Left lung (tissue), 4 donors: ENCODE measurements at regions not wholly inside any gene's neighbourhood (a gene's known extent, or its start where the extent isn't known, plus 50 kb on each side); places are given as distances from the start of the nearest gene placed in this dataset.
"Not testable (repeated sequence)": the region's sequence is repeated elsewhere in the genome, so short reads cannot be mapped to it uniquely, and the experiment has no call there.

Experiments
- ATAC-seq: fragments of 200-7000 bp; cut with Tn5 transposase; one replicate; pipeline ENCODE4 v1.9.1; 2020; ENCODE audit warnings: moderate library complexity
- DNase-seq, 4 donors: peaks; one replicate each; pipeline ENCODE4 v3.0.0-alpha.2; 2013 to 2020
- H3K27ac ChIP-seq, 2 donors: fragments of 200-600 bp; sonication (generic) in 1 of 2; one replicate each; pipeline versions ENCODE4 v1.5.0 to v1.8.0; 2020 to 2021
- H3K27me3 ChIP-seq, 2 donors: fragments of 200-600 bp; sonication (generic) in 1 of 2; one replicate each; pipeline versions ENCODE4 v1.5.0 to v1.8.0; 2020 to 2021
- H3K36me3 ChIP-seq, 2 donors: fragments of 200-600 bp; sonication (generic) in 1 of 2; one replicate each; pipeline versions ENCODE4 v1.5.0 to v1.8.0; 2020 to 2021
- H3K4me1 ChIP-seq, 2 donors: fragments of 200-600 bp; one replicate each; pipeline ENCODE4 v1.8.0; 2021
- H3K4me3 ChIP-seq, 2 donors: fragments of 200-600 bp; sonication (generic) in 1 of 2; one replicate each; pipeline versions ENCODE4 v1.5.0 to v1.8.0; 2020 to 2021; ENCODE audit warnings: mild to moderate bottlenecking in 1 of 2
- H3K9me3 ChIP-seq, 2 donors: fragments of 200-600 bp; sonication (generic) in 1 of 2; one replicate each; pipeline versions ENCODE4 v1.5.0 to v1.8.0; 2020 to 2021
- CTCF ChIP-seq, 2 donors: fragments of 200-600 bp; sonication (generic) in 1 of 2; IDR thresholded peaks; one replicate each; pipeline versions ENCODE4 v1.5.0 to v1.8.0; 2021; ENCODE audit warnings: antibody characterized with exemption in 2 of 2
- intact Hi-C, 2 donors: fragments of 100-400 bp; cut with DNase I; formaldehyde crosslinking; loops; one replicate each; pipeline versions ENCODE4 v1.11.2 to v1.14.2; 2022
- donor health status: DM: no; HTN: yes; CAD: no.
- donor health status: DM: no; HTN: no; CAD: no.

DNA sequence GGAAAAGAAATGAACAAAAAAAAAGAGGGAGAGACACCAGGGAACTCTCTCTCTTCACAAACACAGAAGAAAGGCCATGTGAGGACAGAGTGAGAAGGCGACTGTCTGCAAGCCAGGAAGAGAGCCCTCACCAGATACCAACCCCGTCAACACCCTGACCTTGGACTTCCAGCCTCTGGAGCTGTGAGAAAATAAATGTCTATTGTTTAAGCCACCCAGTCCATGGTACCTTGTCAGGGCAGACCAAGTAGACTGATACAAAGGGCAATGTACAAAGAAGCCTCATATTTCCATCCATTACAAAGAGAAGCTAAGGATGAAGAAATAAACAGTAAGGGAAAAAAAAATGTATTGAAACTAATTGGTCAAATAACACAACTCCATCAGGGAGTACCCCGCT lies 146.6 kb downstream of the ZNF281 start:
- no peak for DNase-seq
- intact Hi-C loops, result no loop called here
- no peak for ATAC-seq
- H3K27me3 ChIP-seq, result no peaks in the 10 kb centered on the region
- no peaks in the 10 kb centered on the region for H3K36me3 ChIP-seq
- H3K4me3 ChIP-seq, result no peak overlapping the region
- H3K27ac ChIP-seq, result no peak overlapping the region
- H3K4me1 ChIP-seq, result no peaks in the 10 kb centered on the region
- H3K9me3 ChIP-seq, result no peaks in the 10 kb centered on the region
- TF ChIP-seq CTCF (IDR thresholded peaks at IDR 0.05), result no peak

DNA sequence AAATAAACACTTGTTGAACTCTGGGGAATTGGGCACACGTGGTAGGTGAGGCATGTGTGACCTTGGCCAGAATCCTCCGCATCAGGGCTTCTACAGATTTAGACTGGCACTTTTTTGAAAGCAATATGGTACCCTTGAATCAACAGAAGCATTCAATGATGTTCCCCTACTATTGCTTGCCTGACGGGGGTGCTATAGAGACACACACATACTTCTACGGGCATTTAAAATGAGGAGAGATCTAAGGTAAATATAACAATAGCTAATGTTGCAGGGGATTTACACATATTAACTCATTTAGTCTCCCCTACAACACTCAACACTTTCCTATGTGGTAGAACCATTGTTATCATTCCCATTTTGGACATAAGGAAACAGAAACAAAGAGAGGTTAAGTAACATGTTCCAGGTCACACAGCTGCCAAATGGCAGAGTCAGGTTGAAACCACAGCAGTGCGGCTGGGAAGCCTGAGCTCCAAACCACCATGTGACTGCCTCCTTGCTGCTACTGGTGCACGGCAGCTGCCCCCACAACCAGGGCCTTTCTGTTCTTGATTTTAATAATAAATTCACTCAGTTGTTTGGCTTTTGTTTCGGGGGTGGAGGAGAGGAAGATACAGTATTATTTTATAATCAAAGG lies 147.4 kb downstream of the ZNF281 start:
- Histone ChIP-seq H3K27me3 (no peaks in the 10 kb centered on the region), H3K4me1 (no peaks in the 10 kb centered on the region), H3K36me3 (no peaks in the 10 kb centered on the region), H3K4me3 (no peak overlapping the region), H3K9me3 (no peaks in the 10 kb centered on the region), H3K27ac (no peak overlapping the region)
- ATAC-seq, result no peak
- TF ChIP-seq CTCF (IDR thresholded peaks at IDR 0.05), result no peak
- intact Hi-C loops, result no loop called here
- no peak for DNase-seq

DNA sequence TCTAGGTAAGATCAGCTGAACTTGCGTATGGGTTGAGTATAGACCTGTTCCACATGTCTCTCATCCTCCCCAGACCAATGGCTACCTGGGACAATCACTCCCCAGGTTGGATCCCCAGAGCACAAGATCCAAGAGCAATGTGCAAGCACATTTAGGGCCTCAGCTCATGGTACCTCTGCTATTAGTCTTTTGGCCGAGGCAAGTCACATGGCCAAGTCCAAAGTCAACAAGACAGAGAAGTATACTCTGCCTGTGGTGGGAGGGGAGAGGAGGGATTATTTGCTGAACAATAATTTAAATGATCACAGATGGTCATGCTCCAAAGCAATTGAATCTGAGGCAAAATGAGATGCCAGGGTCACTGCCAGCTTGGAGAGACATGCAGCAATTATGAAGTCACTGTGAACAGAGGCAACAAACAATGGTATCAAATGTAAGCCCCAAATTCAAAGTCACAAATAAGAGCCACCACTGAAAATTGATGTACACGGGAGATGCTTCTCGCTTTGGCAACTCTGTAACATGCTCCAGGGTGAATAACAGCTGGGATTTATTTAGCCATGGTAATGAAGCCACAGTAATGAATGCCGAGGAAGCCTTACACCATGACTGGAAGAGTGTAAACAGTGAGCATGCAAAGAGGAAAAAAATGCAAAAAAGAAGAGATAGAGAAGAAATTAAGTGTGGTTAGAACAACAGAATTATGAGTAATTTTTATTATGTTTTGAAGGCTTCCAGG lies 149.1 kb downstream of the ZNF281 start:
- no peaks in the 10 kb centered on the region for H3K27me3 ChIP-seq
- intact Hi-C loops, result no loop called here
- H3K4me1 ChIP-seq, result no peaks in the 10 kb centered on the region
- H3K36me3 ChIP-seq, result no peaks in the 10 kb centered on the region
- no peak overlapping the region for H3K27ac ChIP-seq
- no peak for TF ChIP-seq CTCF (IDR thresholded peaks at IDR 0.05)
- no peak overlapping the region for H3K4me3 ChIP-seq
- DNase-seq (no peak), ATAC-seq (no peak)
- no peaks in the 10 kb centered on the region for H3K9me3 ChIP-seq

GRCh38 chr1:200258447-200259375 lies 151.1 kb downstream of the ZNF281 start:
- ATAC-seq (no peak), DNase-seq (no peak)
- no peaks in the 10 kb centered on the region for H3K36me3 ChIP-seq
- no peak overlapping the region for H3K27ac ChIP-seq
- TF ChIP-seq CTCF (IDR thresholded peaks at IDR 0.05), result peak; percentile 16
- no peaks in the 10 kb centered on the region for H3K27me3 ChIP-seq
- intact Hi-C loops, result no loop called here
- no peaks in the 10 kb centered on the region for H3K4me1 ChIP-seq
- no peaks in the 10 kb centered on the region for H3K9me3 ChIP-seq
- H3K4me3 ChIP-seq, result no peak overlapping the region

DNA sequence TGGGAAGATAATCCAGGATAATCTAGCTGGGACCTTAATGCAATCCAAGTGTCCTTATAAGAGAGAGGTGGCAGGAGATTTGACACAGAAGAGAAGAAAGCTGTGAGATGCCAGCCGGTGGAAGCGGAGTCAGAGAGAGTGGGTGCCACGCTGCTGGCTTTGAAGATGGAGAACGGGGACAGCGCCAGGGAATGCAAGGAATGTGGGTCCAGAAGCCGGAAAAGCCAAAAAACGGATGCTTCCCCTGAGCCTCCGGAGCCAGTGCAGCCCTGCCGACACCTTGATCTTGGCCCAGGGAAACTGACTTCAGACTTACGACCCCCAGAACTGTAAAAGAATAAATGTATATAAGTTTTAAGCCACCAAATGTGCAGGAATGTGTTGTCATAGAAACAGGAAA lies 152.6 kb downstream of the ZNF281 start:
- H3K4me3 ChIP-seq, result no peak overlapping the region
- DNase-seq, result no peak
- H3K27me3 ChIP-seq, result no peaks in the 10 kb centered on the region
- no peak for TF ChIP-seq CTCF (IDR thresholded peaks at IDR 0.05)
- intact Hi-C loops, result no loop called here
- no peaks in the 10 kb centered on the region for H3K36me3 ChIP-seq
- H3K4me1 ChIP-seq, result no peaks in the 10 kb centered on the region
- ATAC-seq, result no peak
- no peaks in the 10 kb centered on the region for H3K9me3 ChIP-seq
- H3K27ac ChIP-seq, result no peak overlapping the region

- ATAC-seq, H3K4me1 ChIP-seq, H3K36me3 ChIP-seq, H3K27ac ChIP-seq, intact Hi-C loops, H3K9me3 ChIP-seq, H3K4me3 ChIP-seq, DNase-seq, H3K27me3 ChIP-seq: not testable (repeated sequence)
Measured at GRCh38 chr1:200254602-200255001, 155.2 kb downstream of the ZNF281 start.
